Bronchial epithelial cell (primary cell): ENCODE measurements at regions not wholly inside any gene's neighbourhood (a gene's known extent, or its start where the extent isn't known, plus 50 kb on each side); places are given as distances from the start of the nearest gene placed in this dataset.
"Not testable (repeated sequence)": the region's sequence is repeated elsewhere in the genome, so short reads cannot be mapped to it uniquely, and the experiment has no call there.

Experiments used
- DNase-seq: peaks from one replicate; pipeline ENCODE4 v3.0.0-alpha.2; 2010; ENCODE audit warnings: low read depth
- FAIRE-seq: peaks from 2 replicates; lab custom pipeline; 2011; peaks lifted over from hg19 to GRCh38; lab: Jason Lieb, UNC
- H3K27me3 ChIP-seq: 2 replicates; pipeline ENCODE4 v1.5.1; 2011; ENCODE audit warnings: low read length; ENCODE audit not compliant: control insufficient read depth, insufficient read depth
- H3K36me3 ChIP-seq: 2 replicates; pipeline ENCODE4 v1.5.1; 2011; ENCODE audit warnings: low read length; ENCODE audit not compliant: control insufficient read depth, insufficient read depth
- H3K4me3 ChIP-seq: 2 replicates; pipeline ENCODE4 v1.5.1; 2011; ENCODE audit warnings: mild to moderate bottlenecking, low read depth, low read length, control low read depth
- CTCF ChIP-seq: IDR thresholded peaks from 2 replicates; pipeline ENCODE4 v1.5.1; 2011; ENCODE audit warnings: mild to moderate bottlenecking, moderate library complexity, low read length, control low read depth, inconsistent platforms; ENCODE audit not compliant: insufficient read depth, severe bottlenecking

GRCh38 chr12:112686373-112686772 lies 105.2 kb upstream of the RPH3A start:
- Histone ChIP-seq H3K27me3 (no peaks in the 10 kb centered on the region), H3K36me3 (no peaks in the 10 kb centered on the region), H3K4me3 (no peak overlapping the region)
- FAIRE-seq (no peak), DNase-seq (peak; percentile 95)
- TF ChIP-seq CTCF, result no peak

- FAIRE-seq (no peak), DNase-seq (no peak)
- Histone ChIP-seq H3K27me3 (no peaks in the 10 kb centered on the region), H3K4me3 (no peak overlapping the region), H3K36me3 (no peaks in the 10 kb centered on the region)
- no peak for TF ChIP-seq CTCF
Observed at GRCh38 chr12:112694065-112694464, 97.5 kb upstream of the RPH3A start.

GRCh38 chr12:112697441-112697840 lies 94.1 kb upstream of the RPH3A start:
- H3K4me3 ChIP-seq, H3K36me3 ChIP-seq, H3K27me3 ChIP-seq, DNase-seq, FAIRE-seq: not testable (repeated sequence)

- TF ChIP-seq CTCF, result no peak
- DNase-seq (peak; percentile 49), FAIRE-seq (no peak)
- Histone ChIP-seq H3K4me3 (no peak overlapping the region), H3K27me3 (no peaks in the 10 kb centered on the region), H3K36me3 (no peaks in the 10 kb centered on the region)
Observed at GRCh38 chr12:112705037-112705632, 86.4 kb upstream of the RPH3A start.

GRCh38 chr12:112710414-112710813 lies 81.1 kb upstream of the RPH3A start:
- Histone ChIP-seq H3K27me3 (no peaks in the 10 kb centered on the region), H3K36me3 (no peaks in the 10 kb centered on the region), H3K4me3 (no peak overlapping the region)
- DNase-seq (no peak), FAIRE-seq (no peak)
- no peak for TF ChIP-seq CTCF

- no peak for FAIRE-seq
- no peak overlapping the region for H3K4me3 ChIP-seq
- no peaks in the 10 kb centered on the region for H3K36me3 ChIP-seq
- DNase-seq, result peak; percentile 29
- no peaks in the 10 kb centered on the region for H3K27me3 ChIP-seq
- no peak for TF ChIP-seq CTCF
Observed at GRCh38 chr12:112711026-112711425, 80.5 kb upstream of the RPH3A start.
